OCI-LY3 (cell line): ENCODE measurements at regions not wholly inside any gene's neighbourhood (a gene's known extent, or its start where the extent isn't known, plus 50 kb on each side); places are given as distances from the start of the nearest gene placed in this dataset.

Experiments
- H2AFZ ChIP-seq: fragments of 200-600, 300-600 bp; shearing (Covaris generic); 2 replicates; pipeline ENCODE4 v1.6.0; 2014; ENCODE audit warnings: antibody characterized with exemption, low read depth, low read length
- H3K27ac ChIP-seq: fragments of 200-600, 300-600 bp; sonication (generic); 2 replicates; pipeline ENCODE4 v1.5.1; 2014; ENCODE audit warnings: mild to moderate bottlenecking, low read length, moderate library complexity, mixed read lengths
- H3K27me3 ChIP-seq: fragments of 200-600, 300-600 bp; sonication (generic); 2 replicates; pipeline ENCODE4 v1.6.1; 2014; ENCODE audit warnings: low read depth, low read length, mixed read lengths
- H3K36me3 ChIP-seq: fragments of 200-600, 300-600 bp; sonication (generic); replicated peaks from 2 replicates; pipeline ENCODE3; 2014; ENCODE audit warnings: low read depth, low read length, mixed read lengths
- H3K4me1 ChIP-seq: fragments of 300-600, 200-600 bp; sonication (generic); 2 replicates; pipeline ENCODE4 v1.6.1; 2014; ENCODE audit warnings: low read length, mixed read lengths
- H3K4me2 ChIP-seq: fragments of 200-600, 300-600 bp; sonication (generic); 2 replicates; pipeline ENCODE4 v1.6.1; 2014; ENCODE audit warnings: low read length, mixed read lengths
- H3K4me3 ChIP-seq: fragments of 300-600, 200-600 bp; sonication (generic); 2 replicates; pipeline ENCODE4 v1.5.1; 2014; ENCODE audit warnings: antibody characterized with exemption, mild to moderate bottlenecking, low read length, moderate library complexity
- H3K79me2 ChIP-seq: fragments of 300-600, 200-600 bp; shearing (Covaris generic); 2 replicates; pipeline ENCODE4 v1.6.1; 2014; ENCODE audit warnings: mild to moderate bottlenecking, low read length, mixed read lengths
- H3K9ac ChIP-seq: fragments of 300-600, 200-600 bp; shearing (Covaris generic); 2 replicates; pipeline ENCODE4 v1.6.0; 2014; ENCODE audit warnings: mild to moderate bottlenecking, low read length, moderate library complexity
- H3K9me3 ChIP-seq: fragments of 200-600, 300-600 bp; shearing (Covaris generic); 2 replicates; pipeline ENCODE4 v1.6.1; 2014; ENCODE audit warnings: low read length, mixed read lengths; ENCODE audit not compliant: insufficient read depth
- H4K20me1 ChIP-seq: fragments of 200-600, 300-600 bp; sonication (generic); 2 replicates; pipeline ENCODE4 v1.6.1; 2016; ENCODE audit warnings: low read length, mixed read lengths; ENCODE audit not compliant: insufficient read depth
- CTCF ChIP-seq: fragments of 200-600, 300-600 bp; sonication (generic); IDR thresholded peaks from 2 replicates; pipeline ENCODE4 v1.5.1; 2014; ENCODE audit warnings: antibody characterized with exemption, low read length, low read depth
- EZH2phosphoT487 ChIP-seq: fragments of 200-600 bp; shearing (Covaris generic); IDR thresholded peaks from 2 replicates; pipeline ENCODE4 v1.6.1; 2018; ENCODE audit warnings: antibody characterized with exemption, mixed run types, low read depth

- Histone ChIP-seq H3K27me3 (no peaks in the 10 kb centered on the region), H2AFZ (no peak overlapping the region; the same call in 1 of the 2 replicates), H4K20me1 (no peaks in the 10 kb centered on the region), H3K9me3 (no peaks in the 10 kb centered on the region), H3K4me1 (peaks cover 25% of the 10 kb centered on the region), H3K36me3 (no peaks in the 10 kb centered on the region), H3K4me2 (peak overlapping the region; percentile 44), H3K79me2 (no peaks in the 10 kb centered on the region), H3K27ac (no peak overlapping the region), H3K4me3 (no peak overlapping the region), H3K9ac (no peak overlapping the region)
- TF ChIP-seq CTCF: no peak
- TF ChIP-seq EZH2phosphoT487: no peak
Measured at GRCh38 chr7:16933296-16934279, 51.8 kb upstream of the AGR3 start.

GRCh38 chr7:16934722-16935340 lies 53.0 kb upstream of the AGR3 start:
- Histone ChIP-seq H4K20me1 (no peaks in the 10 kb centered on the region), H3K9me3 (no peaks in the 10 kb centered on the region), H3K4me2 (no peak overlapping the region), H3K36me3 (no peaks in the 10 kb centered on the region), H3K4me1 (peaks cover 13% of the 10 kb centered on the region), H3K27ac (no peak overlapping the region), H3K4me3 (no peak overlapping the region), H3K27me3 (no peaks in the 10 kb centered on the region), H3K79me2 (no peaks in the 10 kb centered on the region), H3K9ac (no peak overlapping the region), H2AFZ (no peak overlapping the region)
- TF ChIP-seq CTCF (no peak), EZH2phosphoT487 (no peak)

- Histone ChIP-seq H3K27me3 (no peaks in the 10 kb centered on the region), H3K4me2 (no peak overlapping the region), H3K9me3 (no peaks in the 10 kb centered on the region), H3K27ac (no peak overlapping the region), H3K4me1 (peaks cover 13% of the 10 kb centered on the region), H3K79me2 (no peaks in the 10 kb centered on the region), H3K36me3 (no peaks in the 10 kb centered on the region), H4K20me1 (no peaks in the 10 kb centered on the region), H3K9ac (no peak overlapping the region), H2AFZ (no peak overlapping the region), H3K4me3 (no peak overlapping the region)
- TF ChIP-seq EZH2phosphoT487 (no peak), CTCF (no peak)
Measured at GRCh38 chr7:16935341-16935735, 53.6 kb upstream of the AGR3 start.
